Erythroblast (primary cell): ENCODE measurements at regions not wholly inside any gene's neighbourhood (a gene's known extent, or its start where the extent isn't known, plus 50 kb on each side); places are given as distances from the start of the nearest gene placed in this dataset.
"Not testable (repeated sequence)": the region's sequence is repeated elsewhere in the genome, so short reads cannot be mapped to it uniquely, and the experiment has no call there.

Source experiments
- GATA1 ChIP-seq: IDR thresholded peaks from 2 replicates; pipeline ENCODE4 v1.6.1; 2011; ENCODE audit warnings: low read depth, mild to moderate bottlenecking, control low read depth, low read length, moderate library complexity
- POLR2A ChIP-seq: IDR thresholded peaks from 2 replicates; pipeline ENCODE4 v1.6.1; 2011; ENCODE audit warnings: mild to moderate bottlenecking, low read length

GRCh38 chr3:61410358-61410757 is 151.0 kb upstream of the PTPRG start:
- TF ChIP-seq POLR2A, GATA1: not testable (repeated sequence)
